NCI-H1694 (cell line): ENCODE measurements at regions not wholly inside any gene's neighbourhood (a gene's known extent, or its start where the extent isn't known, plus 50 kb on each side); places are given as distances from the start of the nearest gene placed in this dataset.

Experiments used
- DNase-seq: peaks from one replicate; lab custom pipeline; 2025; lab: John Stamatoyannopoulos, UW

- no peak for DNase-seq
These were observed 375.9 kb downstream of the MCTP2 start for GRCh38 chr15:94607176-94607654.

GRCh38 chr15:94610069-94610468 is 378.7 kb downstream of the MCTP2 start:
- DNase-seq, result no peak

DNA sequence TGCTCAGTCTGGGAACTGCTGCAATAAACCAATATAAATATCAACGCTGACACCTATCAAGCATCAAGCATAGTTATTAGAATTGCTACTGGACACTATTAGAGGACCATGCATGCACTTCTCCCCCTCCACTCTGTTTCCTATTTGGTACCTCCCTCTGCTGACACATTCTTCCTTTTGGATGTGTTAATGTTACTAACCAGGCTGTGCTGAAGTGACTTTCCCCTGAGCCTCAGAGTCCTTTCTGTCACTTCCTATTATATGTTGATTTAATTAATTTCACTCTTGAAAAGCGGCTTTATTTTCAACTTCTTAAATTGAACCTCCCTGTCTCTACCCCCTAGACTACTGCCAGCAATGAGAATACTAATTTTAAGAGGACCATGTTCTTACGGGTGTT is 379.1 kb downstream of the MCTP2 start:
- no peak for DNase-seq

GRCh38 chr15:94611656-94612055 is 380.3 kb downstream of the MCTP2 start:
- DNase-seq, result no peak

- DNase-seq, result no peak
These were observed 384.3 kb downstream of the MCTP2 start for GRCh38 chr15:94615688-94616087.

GRCh38 chr15:94620632-94621031 is 389.3 kb downstream of the MCTP2 start:
- no peak for DNase-seq

DNA sequence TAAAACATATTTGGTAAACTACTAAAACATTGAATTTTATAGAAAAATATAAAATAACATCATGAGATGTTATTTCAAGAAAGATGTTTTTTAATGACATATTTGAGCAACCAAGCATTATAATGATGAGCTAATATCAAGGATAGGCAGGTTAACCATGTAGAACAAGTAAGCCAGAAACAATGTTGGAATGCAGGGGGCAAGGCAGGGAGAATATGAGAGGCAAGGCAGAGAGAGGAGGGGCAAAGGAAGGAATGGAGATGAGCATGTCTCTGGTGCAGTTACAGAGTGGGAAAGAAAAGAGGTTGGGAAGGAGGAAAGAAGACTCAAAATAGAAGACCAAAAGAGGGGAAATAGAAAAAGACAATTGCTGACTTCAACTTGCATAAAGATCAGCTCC is 390.4 kb downstream of the MCTP2 start:
- no peak for DNase-seq

DNA sequence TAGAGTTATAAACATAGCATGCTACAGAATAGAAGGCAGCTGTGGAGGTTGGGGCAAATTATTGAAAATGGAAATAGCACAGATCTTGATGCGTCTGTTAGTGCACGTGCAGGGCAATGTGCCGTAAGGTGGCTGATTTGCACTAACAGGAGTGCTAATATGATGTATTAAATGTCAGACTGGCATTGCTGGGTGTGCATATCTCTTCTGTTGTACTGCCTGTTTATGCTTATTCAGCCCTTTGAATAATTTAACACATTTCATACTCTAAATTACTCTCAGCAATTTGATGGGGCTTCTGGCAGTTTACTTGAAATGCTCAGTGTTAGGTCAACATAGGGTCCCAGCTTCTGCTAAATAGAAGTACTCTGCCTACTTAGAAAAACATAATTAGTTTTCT is 395.6 kb downstream of the MCTP2 start:
- no peak for DNase-seq

DNA sequence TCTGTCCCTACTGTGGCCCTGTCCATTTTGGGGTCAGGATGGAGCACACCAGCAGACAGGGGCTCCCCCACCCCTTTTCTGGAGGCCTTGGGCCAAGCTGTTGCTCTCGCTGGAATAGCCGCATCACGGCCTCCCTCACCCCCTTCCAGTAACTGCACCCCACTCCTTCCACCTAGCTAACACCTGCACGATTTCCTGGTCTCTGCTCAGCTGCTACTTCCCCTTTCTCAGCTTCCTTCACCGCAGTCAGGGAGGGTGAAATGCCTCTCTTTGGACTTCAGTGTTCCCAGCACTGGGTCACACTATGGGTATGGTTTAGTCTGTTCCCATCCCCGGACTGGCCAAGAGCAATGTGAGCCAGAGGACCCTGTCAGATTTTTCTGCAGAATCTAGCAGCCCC is 400.2 kb downstream of the MCTP2 start:
- DNase-seq, result no peak

GRCh38 chr15:94638183-94638582 is 406.8 kb downstream of the MCTP2 start:
- no peak for DNase-seq

GRCh38 chr15:94639701-94640100 is 408.3 kb downstream of the MCTP2 start:
- DNase-seq, result no peak

GRCh38 chr15:94644433-94644832 is 413.1 kb downstream of the MCTP2 start:
- no peak for DNase-seq

DNA sequence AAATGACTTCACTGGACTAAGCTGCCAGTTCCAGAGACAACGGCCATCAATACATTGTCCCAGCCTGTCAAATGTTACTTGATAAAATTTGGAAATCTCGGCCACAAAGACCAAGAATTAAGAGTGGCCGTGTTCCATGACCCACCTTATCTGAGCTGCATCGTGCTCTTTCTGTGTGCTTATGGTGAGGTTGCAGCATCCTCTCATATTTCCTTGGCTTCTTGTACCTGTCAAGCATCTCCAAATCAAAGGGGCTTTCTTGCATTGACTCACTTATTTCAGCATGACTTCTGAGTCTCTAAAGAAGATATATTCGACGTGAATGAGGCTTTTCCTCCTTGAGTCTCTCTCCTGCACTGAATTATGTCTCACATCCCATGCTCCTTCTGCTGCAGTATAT is 421.7 kb downstream of the MCTP2 start:
- no peak for DNase-seq

DNA sequence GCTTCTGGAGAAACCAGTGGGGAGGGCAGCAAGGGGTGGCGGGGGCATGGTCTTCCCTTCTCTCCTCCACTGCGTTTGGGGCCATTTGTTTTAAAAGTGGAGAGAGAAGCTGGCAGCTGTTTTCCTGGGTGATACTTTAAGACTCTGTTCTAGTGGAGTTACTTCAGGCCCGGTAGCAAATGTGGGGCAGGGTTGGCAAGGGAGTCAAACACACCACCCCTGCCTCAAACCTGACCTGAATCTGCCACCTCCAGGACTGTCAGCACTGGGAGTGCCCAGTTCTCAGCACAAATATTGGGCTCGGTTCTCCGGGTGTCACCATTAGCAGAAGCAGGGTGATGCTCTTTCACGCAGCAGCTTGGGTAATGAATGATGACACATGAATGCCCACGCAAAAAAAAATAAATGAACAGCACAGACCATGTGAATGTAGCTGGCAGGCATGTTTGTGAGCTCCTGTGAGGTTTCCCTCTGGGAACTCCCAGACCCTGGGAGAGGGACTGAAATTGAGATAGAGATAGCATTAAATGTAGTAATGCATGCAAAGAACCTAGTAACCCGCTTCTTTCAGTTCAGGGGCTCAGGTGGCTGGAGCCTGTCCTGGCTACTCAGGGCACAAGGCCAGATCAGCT is 424.0 kb downstream of the MCTP2 start:
- no peak for DNase-seq

GRCh38 chr15:94665676-94666441 is 434.5 kb downstream of the MCTP2 start:
- no peak for DNase-seq

DNA sequence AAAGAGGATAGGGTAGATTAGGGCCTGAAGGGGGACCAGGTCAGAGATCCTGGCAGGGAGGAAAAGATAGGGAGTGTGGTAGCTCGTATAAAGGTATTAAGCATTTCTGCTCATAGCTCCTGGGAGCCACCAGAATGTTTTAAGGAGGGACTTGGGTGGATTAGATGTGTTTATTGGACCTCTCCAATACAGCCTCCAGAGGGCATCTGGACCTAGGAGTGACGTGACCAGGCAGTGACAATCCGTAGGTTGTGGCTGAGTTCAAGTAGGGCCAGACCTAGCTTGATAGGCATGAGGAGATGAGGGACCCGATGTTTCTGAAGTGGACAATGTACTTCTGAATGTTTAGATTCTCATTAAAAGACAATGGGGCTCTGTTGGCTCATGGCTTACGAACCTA is 435.2 kb downstream of the MCTP2 start:
- no peak for DNase-seq

DNA sequence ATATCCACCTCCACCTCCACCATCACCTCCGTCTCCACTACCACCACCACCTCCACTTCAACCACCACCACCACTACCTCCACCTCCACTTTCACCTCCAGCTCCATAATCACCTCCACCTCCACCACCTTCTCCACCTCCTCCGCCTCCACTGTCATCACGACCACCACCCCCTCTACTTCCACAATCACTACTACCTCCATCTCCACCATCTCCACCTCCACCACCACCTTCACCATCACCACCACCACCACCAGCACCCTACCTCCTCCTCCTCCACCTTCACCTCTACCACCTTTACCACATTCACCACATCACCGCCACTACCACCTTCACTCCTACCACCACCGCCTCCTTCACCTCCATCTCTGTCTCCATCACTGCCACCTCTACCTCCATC is 435.7 kb downstream of the MCTP2 start:
- DNase-seq, result no peak

GRCh38 chr15:94670438-94671034 is 439.2 kb downstream of the MCTP2 start:
- no peak for DNase-seq

GRCh38 chr15:94671858-94672532 is 440.6 kb downstream of the MCTP2 start:
- no peak for DNase-seq

DNA sequence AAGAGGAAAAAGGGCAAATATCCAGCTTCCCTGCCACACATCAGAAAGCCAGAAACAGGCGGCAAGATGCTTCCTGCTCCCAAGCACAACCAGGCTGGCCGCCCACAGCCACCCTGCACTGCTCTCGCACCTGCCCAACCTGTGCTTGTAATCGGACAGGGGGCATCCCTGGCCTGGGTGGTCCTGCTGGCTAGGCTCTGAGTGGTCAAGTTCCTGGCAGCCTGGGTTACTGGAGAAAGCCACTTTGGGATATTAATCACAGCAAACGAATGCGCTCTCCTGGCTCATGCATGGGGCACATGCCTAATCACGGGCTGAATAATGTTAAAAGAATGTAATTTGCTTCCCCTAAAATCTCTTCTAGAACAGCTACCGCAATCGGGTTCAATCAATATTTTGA is 442.4 kb downstream of the MCTP2 start:
- DNase-seq, result no peak

- DNase-seq, result no peak
These were observed 442.9 kb downstream of the MCTP2 start for GRCh38 chr15:94674296-94674695.

DNA sequence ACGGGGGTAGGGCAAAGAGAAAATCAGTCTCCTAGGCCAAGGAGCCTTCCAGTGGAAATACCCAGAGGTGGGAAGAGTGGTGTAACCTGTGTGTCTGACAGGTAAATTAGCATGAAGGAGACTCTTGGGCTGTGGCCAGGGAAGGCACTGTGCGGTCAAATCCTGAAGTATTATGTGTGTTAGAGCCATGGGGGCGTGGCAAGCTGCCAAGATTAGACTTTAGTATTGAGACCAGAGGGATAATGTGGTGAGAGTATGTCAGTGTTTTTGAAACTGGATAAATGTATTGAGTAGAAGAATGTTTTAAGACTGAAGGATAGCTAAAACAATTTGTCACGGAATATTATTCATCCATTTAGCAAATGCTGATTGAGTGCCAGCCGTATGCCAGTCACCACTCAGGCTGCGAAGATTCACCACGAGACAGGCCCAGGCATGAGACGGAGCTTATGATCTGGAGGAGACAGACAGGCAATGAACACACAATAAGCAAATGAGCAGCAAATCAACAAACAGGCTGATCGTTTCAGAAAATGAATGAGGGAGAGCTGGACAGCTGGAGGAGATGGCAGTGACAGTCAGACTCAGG is 445.9 kb downstream of the MCTP2 start:
- DNase-seq, result no peak
